BJ (cell line): ENCODE measurements at regions not wholly inside any gene's neighbourhood (a gene's known extent, or its start where the extent isn't known, plus 50 kb on each side); places are given as distances from the start of the nearest gene placed in this dataset.
"Not testable (repeated sequence)": the region's sequence is repeated elsewhere in the genome, so short reads cannot be mapped to it uniquely, and the experiment has no call there.

ENCODE experiments used
- CTCF ChIA-PET: fragments of 350-600 bp; formaldehyde crosslinking; extraction: SDS; loops from one replicate; lab custom pipeline; 2021; ENCODE audit warnings: antibody characterized with exemption, inconsistent platforms; lab: Yijun Ruan, JAX
- POLR2A ChIA-PET: fragments of 300-600 bp; sonication (Branson Sonifier 250); formaldehyde crosslinking; extraction: SDS; loops from one replicate; lab custom pipeline; 2021; ENCODE audit warnings: antibody characterized with exemption; lab: Charles Lee
- DNase-seq: peaks from one replicate; pipeline ENCODE4 v3.0.0-alpha.2; 2011; ENCODE audit warnings: low read depth
- H3K27me3 ChIP-seq: 2 replicates; pipeline ENCODE4 v1.6.0; 2011; ENCODE audit warnings: low read length; ENCODE audit not compliant: control insufficient read depth, insufficient read depth
- H3K36me3 ChIP-seq: 2 replicates; pipeline ENCODE4 v1.5.1; 2011; ENCODE audit warnings: low read length; ENCODE audit not compliant: control insufficient read depth, insufficient read depth
- H3K4me3 ChIP-seq: 2 replicates; pipeline ENCODE4 v1.5.1; 2011; ENCODE audit warnings: low read depth, mild to moderate bottlenecking, control low read depth, low read length
- TF ChIP-seq, protein P1 (sequence below): IDR thresholded peaks from 2 replicates; pipeline ENCODE4 v1.5.1; 2011; ENCODE audit warnings: low read depth, mild to moderate bottlenecking, control low read depth, inconsistent platforms, low read length, moderate library complexity; ENCODE audit not compliant: insufficient read depth

DNA sequence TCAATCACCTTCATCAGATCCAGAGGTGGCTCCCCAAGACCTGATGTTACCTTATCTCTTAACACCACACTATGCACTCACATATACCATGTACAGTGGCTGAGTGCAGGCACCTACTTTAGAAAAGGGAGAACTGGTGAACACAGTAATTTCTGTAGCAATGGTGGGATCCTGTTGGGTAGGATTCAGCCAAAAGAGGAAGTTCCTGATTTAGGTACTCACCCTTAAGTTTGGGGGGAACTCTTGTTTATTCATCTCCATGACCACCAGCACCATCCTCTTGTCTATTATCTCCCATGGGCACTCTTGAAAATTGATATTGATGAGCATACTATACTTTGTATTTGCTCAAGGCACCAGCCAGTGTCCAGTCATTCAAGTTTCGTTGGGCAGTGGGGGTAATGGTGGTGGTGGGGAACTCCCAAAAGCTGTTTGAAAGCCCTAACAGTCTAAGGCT, 324.4 kb downstream of the LMO7 start:
- DNase-seq = no peak
- ChIA-PET POLR2A (no interaction called here), CTCF (no interaction called here)
- no peak overlapping the region for H3K4me3 ChIP-seq
- TF ChIP-seq, protein P1, sequence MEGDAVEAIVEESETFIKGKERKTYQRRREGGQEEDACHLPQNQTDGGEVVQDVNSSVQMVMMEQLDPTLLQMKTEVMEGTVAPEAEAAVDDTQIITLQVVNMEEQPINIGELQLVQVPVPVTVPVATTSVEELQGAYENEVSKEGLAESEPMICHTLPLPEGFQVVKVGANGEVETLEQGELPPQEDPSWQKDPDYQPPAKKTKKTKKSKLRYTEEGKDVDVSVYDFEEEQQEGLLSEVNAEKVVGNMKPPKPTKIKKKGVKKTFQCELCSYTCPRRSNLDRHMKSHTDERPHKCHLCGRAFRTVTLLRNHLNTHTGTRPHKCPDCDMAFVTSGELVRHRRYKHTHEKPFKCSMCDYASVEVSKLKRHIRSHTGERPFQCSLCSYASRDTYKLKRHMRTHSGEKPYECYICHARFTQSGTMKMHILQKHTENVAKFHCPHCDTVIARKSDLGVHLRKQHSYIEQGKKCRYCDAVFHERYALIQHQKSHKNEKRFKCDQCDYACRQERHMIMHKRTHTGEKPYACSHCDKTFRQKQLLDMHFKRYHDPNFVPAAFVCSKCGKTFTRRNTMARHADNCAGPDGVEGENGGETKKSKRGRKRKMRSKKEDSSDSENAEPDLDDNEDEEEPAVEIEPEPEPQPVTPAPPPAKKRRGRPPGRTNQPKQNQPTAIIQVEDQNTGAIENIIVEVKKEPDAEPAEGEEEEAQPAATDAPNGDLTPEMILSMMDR = no peak
- H3K36me3 ChIP-seq = no peaks in the 10 kb centered on the region
- no peaks in the 10 kb centered on the region for H3K27me3 ChIP-seq

DNA sequence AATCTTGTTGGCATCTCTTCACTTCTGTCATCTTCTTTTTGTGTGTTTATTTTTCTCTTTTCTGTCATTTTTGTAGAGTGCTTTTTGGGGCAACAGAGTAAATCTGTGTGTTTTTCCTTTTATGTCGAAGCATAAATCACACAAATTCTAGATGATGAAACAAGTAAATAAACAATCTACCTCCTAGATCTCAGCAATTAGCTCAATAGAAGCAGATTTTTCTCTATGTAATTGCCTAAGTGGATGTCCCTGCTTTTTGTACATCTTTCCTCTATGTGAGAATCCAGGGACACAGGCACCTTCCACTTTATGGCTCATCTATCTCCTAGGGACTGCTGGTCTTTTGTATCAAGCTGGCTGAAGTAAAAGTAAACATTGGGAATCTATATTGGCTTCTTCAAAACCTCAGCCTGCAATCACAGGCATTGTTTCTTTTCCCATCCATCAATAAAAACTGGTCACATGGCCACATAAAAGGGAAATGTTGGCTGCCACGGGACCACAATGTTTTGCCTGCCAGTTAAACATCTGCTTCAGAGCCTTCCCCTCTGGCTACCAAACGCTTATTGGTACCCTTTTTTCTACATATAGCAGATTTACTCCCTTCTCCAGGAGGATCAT, 323.8 kb downstream of the LMO7 start:
- TF ChIP-seq, protein P1 = no peak
- POLR2A ChIA-PET = no interaction called here
- CTCF ChIA-PET = no interaction called here

DNA sequence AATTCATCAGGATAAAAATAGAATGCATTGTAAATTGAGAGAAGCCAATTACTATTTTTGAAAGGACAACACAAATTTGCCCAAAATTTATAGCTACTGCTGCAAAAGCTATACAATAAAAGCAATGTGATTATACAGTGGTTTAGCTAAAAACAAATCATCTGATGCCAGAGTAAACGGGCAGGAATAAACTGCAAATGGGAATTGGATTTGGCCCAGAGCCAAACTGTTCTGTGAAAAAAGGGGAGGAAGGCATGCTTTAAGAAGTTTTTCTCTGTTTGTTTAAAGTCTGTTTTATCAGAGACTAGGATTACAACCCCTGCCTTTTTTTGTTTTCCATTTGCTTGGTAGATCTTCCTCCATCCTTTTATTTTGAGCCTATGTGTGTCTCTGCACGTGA, 317.5 kb downstream of the LMO7 start:
- H3K4me3 ChIP-seq, POLR2A ChIA-PET, H3K36me3 ChIP-seq, DNase-seq, CTCF ChIA-PET, H3K27me3 ChIP-seq: not testable (repeated sequence)

More for the DNA sequence above, 323.8 kb downstream of the LMO7 start:
- H3K27me3 ChIP-seq = no peaks in the 10 kb centered on the region
- no peak for DNase-seq
- no peak overlapping the region for H3K4me3 ChIP-seq
- no peaks in the 10 kb centered on the region for H3K36me3 ChIP-seq

DNA sequence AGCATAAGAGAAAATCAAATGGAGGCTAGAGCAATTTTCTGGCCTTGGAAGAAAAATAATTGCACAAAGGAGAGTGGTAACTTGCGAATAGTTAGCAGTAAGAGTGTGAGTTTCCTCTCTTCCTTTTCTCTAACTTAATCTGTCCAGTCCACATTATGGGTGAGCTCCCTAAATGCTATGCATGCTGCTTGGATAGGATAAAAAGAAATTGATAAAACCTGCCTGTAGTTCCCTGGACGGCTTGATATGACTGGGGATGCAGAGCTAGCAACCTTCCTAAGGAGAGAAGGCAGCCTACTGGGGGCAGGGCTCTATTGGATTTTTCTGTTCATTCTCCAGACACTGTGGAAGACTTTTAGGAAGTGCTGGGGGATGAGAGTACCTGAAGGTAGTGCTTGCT, 311.3 kb downstream of the LMO7 start:
- CTCF ChIA-PET = no interaction called here
- POLR2A ChIA-PET = interaction anchor here (0.6 kb wide), 1 partner anchor 949 kb away, joined by 3 read pairs; no protein-coding TSS in a partner anchor
- TF ChIP-seq, protein P1 = no peak
- H3K27me3 ChIP-seq = no peaks in the 10 kb centered on the region
- H3K36me3 ChIP-seq = no peaks in the 10 kb centered on the region
- no peak overlapping the region for H3K4me3 ChIP-seq
- no peak for DNase-seq

- DNase-seq = no peak
- Histone ChIP-seq H3K4me3 (no peak overlapping the region), H3K27me3 (no peaks in the 10 kb centered on the region), H3K36me3 (no peaks in the 10 kb centered on the region)
- ChIA-PET POLR2A (no interaction called here), CTCF (no interaction called here)
- TF ChIP-seq, protein P1 = no peak
These were observed 310.6 kb downstream of the LMO7 start for GRCh38 chr13:75946536-75947284.
